Mesenchymal stem cell (in vitro differentiated cells and primary cell): ENCODE measurements at regions not wholly inside any gene's neighbourhood (a gene's known extent, or its start where the extent isn't known, plus 50 kb on each side); places are given as distances from the start of the nearest gene placed in this dataset.

Source experiments
- DNase-seq: peaks from one replicate; pipeline ENCODE4 v3.0.0-alpha.2; 2013
- H2AFZ ChIP-seq: one replicate; pipeline ENCODE4 v1.6.1; 2013; ENCODE audit warnings: low read depth, mild to moderate bottlenecking, control low read depth, inconsistent platforms, low read length, moderate library complexity
- H2AK5ac ChIP-seq: 2 replicates; pipeline ENCODE4 v1.6.1; 2013; ENCODE audit warnings: low read length, moderate library complexity, mild to moderate bottlenecking, inconsistent platforms; ENCODE audit not compliant: severe bottlenecking
- H2BK120ac ChIP-seq: one replicate; pipeline ENCODE4 v1.6.1; 2013; ENCODE audit warnings: low read depth, mild to moderate bottlenecking, inconsistent platforms, low read length, moderate library complexity
- H2BK12ac ChIP-seq, 2 experiments: one replicate each; pipeline ENCODE4 v1.6.1; 2013; ENCODE audit warnings: inconsistent platforms in 2 of 2, low read length in 2 of 2, mild to moderate bottlenecking in 2 of 2, moderate library complexity in 2 of 2, control low read depth in 1 of 2
- H2BK15ac ChIP-seq: one replicate; pipeline ENCODE4 v1.6.1; 2013; ENCODE audit warnings: mild to moderate bottlenecking, low read depth, inconsistent platforms; ENCODE audit not compliant: poor library complexity, severe bottlenecking
- H2BK5ac ChIP-seq: 2 replicates; pipeline ENCODE4 v1.6.1; 2013; ENCODE audit warnings: low read depth, mild to moderate bottlenecking, low read length, control low read depth, inconsistent platforms; ENCODE audit not compliant: poor library complexity, severe bottlenecking
- H3K14ac ChIP-seq, 2 experiments: one replicate each; pipeline ENCODE4 v1.6.1; 2013; ENCODE audit warnings: inconsistent platforms in 2 of 2, low read length in 2 of 2, control low read depth in 1 of 2, mild to moderate bottlenecking in 1 of 2, moderate library complexity in 1 of 2
- H3K18ac ChIP-seq, 2 experiments: one replicate each; pipeline ENCODE4 v1.6.1; 2013; ENCODE audit warnings: inconsistent platforms in 2 of 2, low read length in 2 of 2, control low read depth in 1 of 2, low read depth in 1 of 2, mild to moderate bottlenecking in 1 of 2
- H3K23ac ChIP-seq, 2 experiments: one replicate each; pipeline ENCODE4 v1.6.1; 2013; ENCODE audit warnings: inconsistent platforms in 2 of 2, low read length in 2 of 2, mild to moderate bottlenecking in 2 of 2, moderate library complexity in 2 of 2, control low read depth in 1 of 2
- H3K27ac ChIP-seq: 2 replicates; pipeline ENCODE4 v1.5.1; 2013; ENCODE audit warnings: mild to moderate bottlenecking, moderate library complexity, low read length, control low read depth, inconsistent platforms; ENCODE audit not compliant: poor library complexity, severe bottlenecking
- H3K27me3 ChIP-seq, 2 experiments: 2 replicates each; pipeline versions ENCODE4 v1.6.1 to v1.7.0; 2013; ENCODE audit warnings: low read length in 2 of 2, mild to moderate bottlenecking in 2 of 2, moderate library complexity in 2 of 2, control low read depth in 1 of 2, inconsistent platforms in 1 of 2; ENCODE audit not compliant: control insufficient read depth in 1 of 2, insufficient read depth in 1 of 2
- H3K36me3 ChIP-seq, 2 experiments: 2 replicates each; pipeline versions ENCODE4 v1.6.1 to v1.7.0; 2013; ENCODE audit warnings: low read length in 2 of 2, control low read depth in 1 of 2, inconsistent platforms in 1 of 2, low read depth in 1 of 2, mild to moderate bottlenecking in 1 of 2; ENCODE audit not compliant: insufficient read depth in 2 of 2, control insufficient read depth in 1 of 2
- H3K4ac ChIP-seq, 2 experiments: one replicate each; pipeline ENCODE4 v1.6.1; 2013; ENCODE audit warnings: inconsistent platforms in 2 of 2, low read length in 2 of 2, mild to moderate bottlenecking in 2 of 2, moderate library complexity in 2 of 2, control low read depth in 1 of 2, low read depth in 1 of 2
- H3K4me1 ChIP-seq: 2 replicates; pipeline ENCODE4 v1.6.1; 2013; ENCODE audit warnings: low read depth, low read length, control low read depth; ENCODE audit not compliant: control insufficient read depth, insufficient read depth
- H3K4me2 ChIP-seq: 2 replicates; pipeline ENCODE4 v1.6.1; 2013; ENCODE audit warnings: low read length, mild to moderate bottlenecking, inconsistent platforms; ENCODE audit not compliant: poor library complexity, severe bottlenecking
- H3K4me3 ChIP-seq, 2 experiments: 2 replicates each; pipeline versions ENCODE4 v1.5.1 to v1.7.0; 2013; ENCODE audit warnings: low read length in 2 of 2, mild to moderate bottlenecking in 2 of 2, control low read depth in 1 of 2, low read depth in 1 of 2; ENCODE audit not compliant: insufficient read depth in 1 of 2
- H3K79me1 ChIP-seq: replicated peaks from 2 replicates; pipeline ENCODE4 v1.6.1; 2013; ENCODE audit warnings: mild to moderate bottlenecking, control low read depth, low read length, inconsistent platforms; ENCODE audit not compliant: poor library complexity, severe bottlenecking
- H3K9ac ChIP-seq: 2 replicates; pipeline ENCODE4 v1.7.0; 2013; ENCODE audit warnings: mild to moderate bottlenecking, low read length, moderate library complexity
- H3K9me3 ChIP-seq: 2 replicates; pipeline ENCODE4 v1.7.0; 2013; ENCODE audit warnings: mild to moderate bottlenecking, low read length; ENCODE audit not compliant: control insufficient read depth
- H4K8ac ChIP-seq: one replicate; pipeline ENCODE4 v1.6.1; 2013; ENCODE audit warnings: inconsistent platforms, mild to moderate bottlenecking, low read length, moderate library complexity
- H4K91ac ChIP-seq: one replicate; pipeline ENCODE4 v1.6.1; 2013; ENCODE audit warnings: mild to moderate bottlenecking, low read length, inconsistent platforms
- WGBS: methylation state at CpG from one replicate; pipeline ENCODE4 v1.1.7; 2013; ENCODE audit warnings: mixed read lengths; 5-methylcytosine and 5-hydroxymethylcytosine counted together

GRCh38 chr5:86858442-86858841, 240.7 kb downstream of the COX7C start:
- no peak overlapping the region for H3K23ac ChIP-seq
- 80% methylated on average over 3 of the region's 3 CpGs for WGBS
- H2BK12ac ChIP-seq = no peak overlapping the region
- H3K4ac ChIP-seq = no peak overlapping the region
- H2BK120ac ChIP-seq = no peak overlapping the region
- H3K27me3 ChIP-seq = no peaks in the 10 kb centered on the region
- H3K4me3 ChIP-seq = no peak overlapping the region
- H3K79me1 ChIP-seq = no peaks in the 10 kb centered on the region
- no peak overlapping the region for H3K27ac ChIP-seq
- H2AFZ ChIP-seq = no peak overlapping the region
- H2BK5ac ChIP-seq = no peak overlapping the region
- H3K9me3 ChIP-seq = no peaks in the 10 kb centered on the region
- no peaks in the 10 kb centered on the region for H3K4me1 ChIP-seq
- no peak overlapping the region for H4K91ac ChIP-seq
- no peak overlapping the region for H3K4me2 ChIP-seq
- H3K9ac ChIP-seq = no peak overlapping the region
- H4K8ac ChIP-seq = no peak overlapping the region
- H3K36me3 ChIP-seq = no peaks in the 10 kb centered on the region
- DNase-seq = no peak
- no peak overlapping the region for H3K14ac ChIP-seq
- H2BK15ac ChIP-seq = no peak overlapping the region
- H2AK5ac ChIP-seq = no peak overlapping the region
- no peak overlapping the region for H3K18ac ChIP-seq

- no peaks in the 10 kb centered on the region for H3K4me1 ChIP-seq
- H2BK12ac ChIP-seq = no peak overlapping the region
- 66% methylated on average over 2 of the region's 2 CpGs for WGBS
- no peak overlapping the region for H3K4me2 ChIP-seq
- H2AFZ ChIP-seq = no peak overlapping the region
- H2BK15ac ChIP-seq = no peak overlapping the region
- H4K91ac ChIP-seq = no peak overlapping the region
- no peak overlapping the region for H3K23ac ChIP-seq
- no peak overlapping the region for H3K4me3 ChIP-seq
- no peak overlapping the region for H3K18ac ChIP-seq
- no peak overlapping the region for H3K14ac ChIP-seq
- H3K9ac ChIP-seq = no peak overlapping the region
- no peak overlapping the region for H3K4ac ChIP-seq
- no peaks in the 10 kb centered on the region for H3K9me3 ChIP-seq
- no peak overlapping the region for H2AK5ac ChIP-seq
- no peak overlapping the region for H2BK120ac ChIP-seq
- H2BK5ac ChIP-seq = no peak overlapping the region
- no peaks in the 10 kb centered on the region for H3K36me3 ChIP-seq
- peaks cover 0 to 4% of the 10 kb centered on the region in 2 experiments for H3K27me3 ChIP-seq
- no peak for DNase-seq
- H4K8ac ChIP-seq = no peak overlapping the region
- H3K27ac ChIP-seq = no peak overlapping the region
- no peaks in the 10 kb centered on the region for H3K79me1 ChIP-seq
These were observed 243.8 kb downstream of the COX7C start for GRCh38 chr5:86861512-86861911.

GRCh38 chr5:86862093-86862492, 244.4 kb downstream of the COX7C start:
- H4K91ac ChIP-seq = no peak overlapping the region
- H3K36me3 ChIP-seq = no peaks in the 10 kb centered on the region
- no peak overlapping the region for H2AFZ ChIP-seq
- no peak overlapping the region for H3K4me2 ChIP-seq
- no peaks in the 10 kb centered on the region for H3K9me3 ChIP-seq
- no peak overlapping the region for H3K23ac ChIP-seq
- H4K8ac ChIP-seq = no peak overlapping the region
- peaks cover 0 to 4% of the 10 kb centered on the region in 2 experiments for H3K27me3 ChIP-seq
- H3K79me1 ChIP-seq = no peaks in the 10 kb centered on the region
- no peak overlapping the region for H2BK5ac ChIP-seq
- no peak overlapping the region for H2BK15ac ChIP-seq
- no peak overlapping the region for H3K4me3 ChIP-seq
- H2AK5ac ChIP-seq = no peak overlapping the region
- DNase-seq = no peak
- no peak overlapping the region for H3K27ac ChIP-seq
- H3K4ac ChIP-seq = no peak overlapping the region
- no peak overlapping the region for H3K14ac ChIP-seq
- no peak overlapping the region for H2BK120ac ChIP-seq
- no peak overlapping the region for H3K9ac ChIP-seq
- H3K18ac ChIP-seq = no peak overlapping the region
- 100% methylated on average over 1 of the region's 3 CpGs for WGBS
- H3K4me1 ChIP-seq = no peaks in the 10 kb centered on the region
- H2BK12ac ChIP-seq = no peak overlapping the region

GRCh38 chr5:86864051-86864450, 246.3 kb downstream of the COX7C start:
- no peak overlapping the region for H4K8ac ChIP-seq
- no peak overlapping the region for H2BK15ac ChIP-seq
- no peak overlapping the region for H4K91ac ChIP-seq
- no peak overlapping the region for H3K27ac ChIP-seq
- H2BK120ac ChIP-seq = no peak overlapping the region
- H2BK5ac ChIP-seq = no peak overlapping the region
- H3K4ac ChIP-seq = no peak overlapping the region
- H2BK12ac ChIP-seq = no peak overlapping the region
- no peaks in the 10 kb centered on the region for H3K9me3 ChIP-seq
- no peak overlapping the region for H3K18ac ChIP-seq
- H3K14ac ChIP-seq = no peak overlapping the region
- no peak overlapping the region for H2AK5ac ChIP-seq
- H3K4me3 ChIP-seq = no peak overlapping the region
- H3K36me3 ChIP-seq = no peaks in the 10 kb centered on the region
- DNase-seq = no peak
- H3K9ac ChIP-seq = no peak overlapping the region
- no peaks in the 10 kb centered on the region for H3K4me1 ChIP-seq
- no peak overlapping the region for H3K4me2 ChIP-seq
- H3K23ac ChIP-seq = no peak overlapping the region
- no peak overlapping the region for H2AFZ ChIP-seq
- no peaks in the 10 kb centered on the region for H3K79me1 ChIP-seq
- peaks cover 0 to 4% of the 10 kb centered on the region in 2 experiments for H3K27me3 ChIP-seq
- 92% methylated on average over 4 of the region's 4 CpGs for WGBS
